GM19023 (cell line): ENCODE measurements at regions not wholly inside any gene's neighbourhood (a gene's known extent, or its start where the extent isn't known, plus 50 kb on each side); places are given as distances from the start of the nearest gene placed in this dataset.

Experiments used
- ATAC-seq: cut with Tn5 transposase; IDR thresholded peaks from one replicate; pipeline ENCODE4 v1.9.1; 2021; ENCODE audit warnings: mild to moderate bottlenecking, moderate library complexity; ENCODE audit not compliant: unreplicated experiment

GRCh38 chr3:192077795-192078497 is 617.0 kb downstream of the PYDC2 start:
- no peak for ATAC-seq

GRCh38 chr3:192079098-192079497 is 618.1 kb downstream of the PYDC2 start:
- ATAC-seq: no peak

GRCh38 chr3:192080336-192080735 is 619.4 kb downstream of the PYDC2 start:
- no peak for ATAC-seq

GRCh38 chr3:192082730-192083660 is 622.0 kb downstream of the PYDC2 start:
- peak; percentile 95 for ATAC-seq
